ENCODE measurements at regions not wholly inside any gene's neighbourhood (a gene's known extent, or its start where the extent isn't known, plus 50 kb on each side); places are given as distances from the start of the nearest gene placed in this dataset.

DNA sequence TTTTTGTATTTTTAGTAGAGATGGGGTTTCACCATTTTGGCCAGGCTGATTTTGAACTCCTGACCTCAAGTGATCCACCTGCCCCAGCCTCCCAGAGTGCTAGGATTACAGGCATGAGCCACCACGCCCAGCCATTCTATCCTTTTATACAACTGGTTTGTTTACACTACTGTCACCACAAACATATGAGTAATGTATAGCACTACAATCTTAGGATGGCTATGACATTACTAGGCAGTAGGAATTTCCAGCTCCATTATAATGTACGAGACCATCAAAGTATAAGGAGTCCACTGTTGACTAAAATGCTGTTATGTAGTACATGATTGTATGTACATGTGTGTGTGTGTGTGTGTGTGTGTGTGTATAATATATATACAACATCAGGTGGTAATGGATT, 1126.1 kb upstream of the LRRN3 start:
- FAIRE-seq: no peak
- no peak for DNase-seq (ENCODE audit: low spot score in 2 of 2)

GRCh38 chr7:109967406-109967805, 1123.5 kb upstream of the LRRN3 start:
- no peak for FAIRE-seq
- DNase-seq (ENCODE audit: low spot score in 2 of 2): no peak

DNA sequence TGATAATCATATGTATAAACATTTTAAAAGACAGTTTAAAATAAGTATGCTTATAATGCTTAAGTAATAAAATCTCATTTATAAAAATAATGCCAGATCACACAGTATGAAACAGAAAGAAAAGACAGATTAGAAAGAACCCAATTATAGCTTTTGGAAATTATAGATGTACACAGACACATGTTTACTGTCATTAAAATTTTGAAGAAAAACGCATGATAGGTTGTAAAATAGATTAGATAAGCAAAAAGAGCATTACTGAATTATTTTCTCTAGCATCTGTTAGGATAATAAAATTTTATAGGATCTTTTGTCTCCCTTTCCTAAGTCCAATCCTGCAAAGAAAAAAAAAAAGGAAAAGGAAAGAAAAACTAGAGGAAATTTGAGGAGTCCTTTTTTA, 1107.3 kb upstream of the LRRN3 start:
- no peak for FAIRE-seq
- no peak for DNase-seq (ENCODE audit: low spot score in 2 of 2)

DNA sequence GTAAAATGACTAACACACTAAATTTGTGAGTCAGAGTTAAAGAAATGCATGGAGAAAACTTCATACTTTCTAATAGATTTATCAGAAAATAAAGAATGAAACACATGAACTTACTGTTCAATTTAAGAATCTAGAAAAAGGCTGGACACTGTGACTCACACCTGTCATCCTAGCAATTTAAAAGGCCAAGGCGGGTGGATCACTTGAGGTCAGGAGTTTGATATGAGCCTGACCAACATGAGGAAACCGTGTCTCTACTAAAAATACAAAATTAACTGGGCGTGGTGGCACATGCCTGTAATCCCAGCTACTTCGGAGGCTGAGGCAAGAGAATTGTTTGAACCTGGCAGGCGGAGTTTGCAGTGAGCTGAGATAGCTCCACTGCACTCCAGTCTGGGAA, 1106.2 kb upstream of the LRRN3 start:
- no peak for FAIRE-seq
- DNase-seq (ENCODE audit: low spot score in 2 of 2): no peak

GRCh38 chr7:109986701-109987100, 1104.2 kb upstream of the LRRN3 start:
- DNase-seq (ENCODE audit: low spot score in 2 of 2): no peak
- no peak for FAIRE-seq

DNA sequence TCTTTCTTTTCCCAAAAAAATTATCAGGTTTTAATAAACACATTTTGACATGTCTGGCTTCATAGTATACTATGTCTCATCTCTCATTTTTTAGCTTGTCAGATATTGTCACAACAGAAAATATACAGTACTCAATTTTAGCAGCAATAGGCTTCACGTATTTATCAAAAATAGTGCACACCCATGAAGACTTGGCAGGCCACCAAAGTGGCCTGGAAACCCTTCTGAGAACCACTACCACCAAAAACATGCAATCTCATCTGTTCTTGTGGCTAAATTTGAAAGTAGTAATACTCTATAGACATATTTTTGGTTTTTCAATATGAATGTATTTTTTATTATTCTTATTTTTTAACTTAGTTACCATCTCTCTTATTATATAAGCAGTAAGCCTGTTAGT, 1094.5 kb upstream of the LRRN3 start:
- FAIRE-seq (no peak), DNase-seq (ENCODE audit: low spot score in 2 of 2) (no peak)

- FAIRE-seq (no peak), DNase-seq (ENCODE audit: low spot score in 2 of 2) (no peak)
Measured at GRCh38 chr7:109996927-109997326, 1094.0 kb upstream of the LRRN3 start.

DNA sequence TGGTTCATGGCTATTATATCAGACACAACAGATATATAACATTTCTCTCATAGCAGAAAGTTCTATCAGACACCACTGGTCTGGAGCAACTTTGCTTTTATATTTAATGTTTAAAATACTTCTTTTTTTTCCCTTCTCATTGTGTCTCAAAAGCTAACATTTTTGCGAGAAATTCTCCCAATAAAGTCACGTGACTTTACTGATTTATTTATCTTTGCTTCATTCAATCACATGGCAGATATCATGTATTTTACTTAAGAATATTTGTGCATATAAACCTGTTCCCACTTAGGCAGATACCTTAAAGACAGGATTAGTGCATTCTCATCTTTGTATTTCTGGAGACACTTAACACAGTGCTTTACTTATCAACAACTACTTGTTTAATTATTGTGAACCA, 1093.1 kb upstream of the LRRN3 start:
- no peak for DNase-seq (ENCODE audit: low spot score in 2 of 2)
- no peak for FAIRE-seq

DNA sequence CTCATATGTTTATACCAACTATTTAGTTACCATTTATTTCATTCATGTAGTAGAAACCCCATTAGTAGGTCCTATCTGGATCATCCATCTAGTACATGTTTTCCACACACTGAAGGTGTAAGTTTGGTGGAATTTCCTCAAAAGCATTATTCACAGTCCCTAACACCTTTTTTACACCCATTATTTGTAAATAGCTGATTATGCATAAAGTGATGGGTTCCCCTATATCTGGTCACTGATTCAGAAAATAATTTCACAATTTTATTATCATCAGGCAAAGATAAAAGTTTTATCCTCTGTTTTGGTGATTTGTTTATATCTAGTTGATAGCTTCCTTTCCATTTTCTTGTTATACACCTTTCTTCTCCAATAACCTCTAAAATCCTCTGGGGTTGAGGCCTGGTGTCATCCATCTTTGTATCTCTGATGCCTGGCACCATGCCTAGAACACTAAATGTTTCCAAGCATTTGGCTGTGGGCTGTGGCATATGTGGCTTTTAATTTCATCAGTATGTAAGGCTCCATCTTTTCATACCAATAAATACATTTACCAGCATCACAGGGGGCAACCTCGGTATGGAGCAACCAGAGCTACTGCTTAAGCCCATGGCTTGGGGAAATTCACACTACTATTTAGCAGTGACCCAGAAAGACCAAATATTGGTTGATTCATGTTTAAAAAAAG, 1089.5 kb upstream of the LRRN3 start:
- DNase-seq (ENCODE audit: low spot score in 2 of 2): no peak

GRCh38 chr7:110003827-110004226, 1087.1 kb upstream of the LRRN3 start:
- no peak for DNase-seq (ENCODE audit: low spot score in 2 of 2)
- no peak for FAIRE-seq

More for the DNA sequence above, 1089.5 kb upstream of the LRRN3 start:
- no peak for FAIRE-seq

DNA sequence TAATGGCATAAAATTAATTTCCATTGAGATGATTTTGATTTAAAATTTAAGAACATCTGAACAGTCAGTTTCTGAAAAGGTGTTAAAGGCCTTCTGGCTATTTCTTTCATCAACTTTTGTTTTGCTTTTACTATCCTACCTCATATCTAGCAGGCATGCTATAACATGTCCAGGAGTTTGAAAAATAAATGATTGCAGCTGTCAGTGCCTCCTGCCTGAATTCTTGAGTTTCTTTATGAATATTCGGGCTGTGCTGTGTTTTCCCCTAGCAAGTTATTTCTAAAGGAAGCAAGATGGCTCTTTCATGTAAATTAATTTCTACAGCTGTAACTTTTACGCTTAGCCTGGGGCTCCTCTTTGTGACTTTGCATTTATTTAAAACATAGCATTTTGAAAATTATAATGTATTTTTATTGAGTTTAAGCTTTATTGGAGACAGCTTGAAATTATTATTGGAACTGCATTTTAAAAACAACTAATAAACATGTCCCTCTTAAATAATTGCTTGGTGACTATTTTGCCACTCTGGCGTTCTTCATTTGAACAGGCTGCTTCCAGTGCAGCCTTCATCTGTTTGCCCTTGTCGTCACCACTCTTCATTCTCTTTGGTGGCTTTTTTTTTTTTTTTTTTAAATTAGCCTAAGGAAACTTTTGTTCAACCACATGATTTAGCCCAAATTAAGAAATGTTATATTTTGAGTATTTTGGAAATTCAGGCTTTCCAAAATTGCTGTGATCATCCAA, 1083.4 kb upstream of the LRRN3 start:
- FAIRE-seq (no peak), DNase-seq (ENCODE audit: low spot score in 2 of 2) (no peak)

DNA sequence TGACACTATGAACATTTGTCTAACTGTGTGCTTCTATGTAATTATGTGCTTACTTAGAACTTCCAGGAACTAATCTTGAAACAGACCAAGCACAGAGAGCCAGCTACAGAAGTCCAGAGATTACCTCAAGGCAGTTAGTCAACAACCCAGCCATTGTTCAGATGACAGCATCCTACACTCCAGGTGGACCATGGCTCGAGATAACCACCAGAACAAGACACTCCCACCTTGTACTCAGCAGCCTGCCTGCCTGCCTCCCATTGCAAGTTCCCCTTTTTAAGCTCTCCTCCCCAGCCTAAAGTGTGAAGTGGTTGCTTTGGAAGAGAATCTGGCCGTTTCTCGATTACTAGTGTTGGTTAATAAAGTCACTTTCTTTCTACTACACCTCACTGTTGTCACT, 1080.6 kb upstream of the LRRN3 start:
- FAIRE-seq: no peak
- DNase-seq (ENCODE audit: low spot score in 2 of 2): no peak

DNA sequence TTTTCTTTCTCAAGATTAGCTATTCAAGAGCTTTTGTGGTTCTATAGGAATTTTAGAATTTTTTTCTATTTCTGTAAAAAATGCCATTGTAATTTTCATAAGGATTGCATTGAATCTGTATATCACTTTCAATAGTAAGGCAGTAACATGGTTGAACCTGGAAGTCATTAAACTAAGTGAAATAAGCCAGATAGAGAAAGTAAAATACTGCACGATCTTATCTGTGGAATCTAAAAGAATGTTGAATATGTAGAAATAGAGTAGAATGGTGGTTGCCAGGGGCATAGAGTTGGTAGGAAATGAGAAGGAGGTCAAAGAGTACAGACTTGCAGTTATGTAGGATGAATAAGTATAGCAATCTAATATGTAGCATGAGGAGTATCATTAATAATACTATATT, 1073.5 kb upstream of the LRRN3 start:
- DNase-seq (ENCODE audit: low spot score in 2 of 2): no peak

DNA sequence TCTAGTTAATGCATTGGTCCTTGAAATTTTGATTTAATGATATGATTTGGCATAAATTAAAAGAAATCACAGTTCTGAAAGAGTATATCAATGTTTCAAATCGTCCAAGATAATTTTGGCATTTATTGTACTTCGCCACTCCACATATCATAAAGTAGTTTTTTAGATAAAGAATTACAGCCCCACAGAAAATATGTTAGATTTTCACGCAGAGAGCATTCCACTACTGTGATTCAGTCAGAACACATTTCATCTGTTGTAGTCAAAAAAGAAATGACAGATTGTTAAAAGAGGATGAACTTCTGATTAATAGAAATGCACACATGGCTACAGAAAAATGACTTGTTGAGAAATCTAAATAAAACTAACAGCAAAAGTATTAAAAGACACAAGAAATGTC, 1063.5 kb upstream of the LRRN3 start:
- FAIRE-seq: no peak

More for the DNA sequence above, 1073.5 kb upstream of the LRRN3 start:
- no peak for FAIRE-seq

GRCh38 chr7:110043519-110043918, 1047.4 kb upstream of the LRRN3 start:
- DNase-seq (ENCODE audit: low spot score in 2 of 2) (no peak), FAIRE-seq (no peak)

More for the DNA sequence above, 1063.5 kb upstream of the LRRN3 start:
- no peak for DNase-seq (ENCODE audit: low spot score in 2 of 2)

- FAIRE-seq: no peak
- DNase-seq (ENCODE audit: low spot score in 2 of 2): no peak
Measured at GRCh38 chr7:110050785-110051184, 1040.1 kb upstream of the LRRN3 start.

DNA sequence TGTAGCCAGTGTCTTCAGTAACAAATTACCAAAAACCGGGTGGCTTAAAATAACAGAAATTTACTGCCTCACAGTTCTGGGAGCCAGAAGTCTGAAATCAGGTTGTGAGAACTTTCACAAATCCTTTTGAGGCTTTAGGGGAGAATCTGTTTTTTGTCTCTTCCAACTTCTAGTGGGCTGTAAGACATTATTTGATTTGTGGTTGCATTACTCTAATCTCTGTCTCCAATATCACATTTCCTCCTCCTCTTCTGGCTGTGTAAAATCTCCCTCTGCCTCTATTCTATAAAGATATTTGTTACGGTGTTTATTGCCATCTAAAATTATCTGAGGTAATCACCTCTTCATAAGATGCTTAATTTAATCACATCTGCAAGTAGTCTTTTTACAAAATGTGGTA, 1039.6 kb upstream of the LRRN3 start:
- no peak for DNase-seq (ENCODE audit: low spot score in 2 of 2)
- no peak for FAIRE-seq

DNA sequence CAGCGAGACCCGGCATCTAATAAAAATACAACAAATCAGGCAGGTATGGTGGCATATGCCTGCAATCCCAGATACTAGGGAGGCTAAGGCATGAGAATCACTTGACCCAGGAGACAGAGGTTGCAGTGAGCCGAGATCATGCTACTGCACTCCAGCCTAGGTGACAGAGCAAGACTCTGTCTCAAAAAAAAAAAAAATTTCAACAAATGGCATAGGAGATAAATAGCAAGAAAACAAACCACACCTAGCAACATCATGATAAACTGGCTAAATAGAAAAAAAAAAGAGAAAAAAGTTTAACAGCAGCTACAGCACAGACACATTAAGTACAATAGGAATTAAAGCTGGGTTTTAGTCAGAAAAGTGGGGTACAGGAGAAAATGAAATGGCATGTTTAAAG, 1034.6 kb upstream of the LRRN3 start:
- FAIRE-seq (no peak), DNase-seq (ENCODE audit: low spot score in 2 of 2) (no peak)

GRCh38 chr7:110058401-110058800, 1032.5 kb upstream of the LRRN3 start:
- DNase-seq (ENCODE audit: low spot score in 2 of 2) (no peak), FAIRE-seq (peak; percentile 19)

GRCh38 chr7:110061387-110061786, 1029.5 kb upstream of the LRRN3 start:
- DNase-seq (ENCODE audit: low spot score in 2 of 2) (no peak), FAIRE-seq (no peak)

DNA sequence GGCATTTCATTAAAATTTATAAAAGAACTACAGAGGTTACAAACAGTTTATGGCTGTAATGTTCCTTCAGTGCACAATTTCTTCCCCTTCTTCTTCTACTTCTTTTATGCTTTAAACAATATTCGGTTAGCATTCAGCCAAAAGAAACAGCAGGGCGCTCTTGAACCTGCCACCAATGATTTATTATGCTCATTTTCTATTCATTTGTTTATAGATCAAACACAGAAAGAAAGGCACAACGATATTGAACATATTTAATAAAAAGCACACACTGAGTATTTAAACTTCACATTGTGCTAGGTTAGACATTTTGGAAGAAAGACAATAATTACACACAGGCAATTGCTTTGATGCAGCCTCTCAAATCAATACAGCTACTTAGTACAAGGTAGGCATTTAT, 1025.8 kb upstream of the LRRN3 start:
- DNase-seq (ENCODE audit: low spot score in 2 of 2): no peak
- FAIRE-seq: no peak

DNA sequence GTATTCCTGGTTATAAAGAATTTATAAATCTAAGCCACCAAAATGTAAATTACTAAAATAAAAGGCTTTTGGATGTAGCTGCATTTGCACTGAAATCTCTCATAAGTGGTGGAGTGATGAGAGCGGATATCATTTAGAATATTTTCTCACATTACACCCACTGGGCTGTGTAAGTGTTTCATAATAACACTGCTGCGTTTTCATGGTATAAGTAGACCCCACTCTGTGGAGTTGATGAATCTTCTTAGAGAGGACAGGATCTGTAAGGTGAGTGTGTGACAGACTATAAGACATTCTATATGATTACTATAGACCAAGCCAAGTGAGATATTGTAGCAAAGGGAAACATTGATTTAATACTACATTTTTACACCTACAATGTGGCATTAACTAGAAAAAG, 1024.1 kb upstream of the LRRN3 start:
- DNase-seq (ENCODE audit: low spot score in 2 of 2) (no peak), FAIRE-seq (no peak)
